Neural cell (in vitro differentiated cells): ENCODE measurements at regions not wholly inside any gene's neighbourhood (a gene's known extent, or its start where the extent isn't known, plus 50 kb on each side); places are given as distances from the start of the nearest gene placed in this dataset.
"Not testable (repeated sequence)": the region's sequence is repeated elsewhere in the genome, so short reads cannot be mapped to it uniquely, and the experiment has no call there.

Experiments
- H2AFZ ChIP-seq: fragments of 200-600, 300-800 bp; sonication (generic), shearing (Covaris generic); 2 replicates; pipeline ENCODE4 v1.6.0; 2014; ENCODE audit warnings: low read depth, mild to moderate bottlenecking, antibody characterized with exemption, low read length, moderate library complexity
- H3F3A ChIP-seq: fragments of 200-600 bp; shearing (Covaris generic); 2 replicates; pipeline ENCODE4 v1.6.1; 2016; ENCODE audit warnings: mild to moderate bottlenecking, moderate library complexity, mixed read lengths, antibody characterized with exemption, low read length; ENCODE audit not compliant: insufficient read depth, poor library complexity, severe bottlenecking
- H3K27ac ChIP-seq: fragments of 200-600, 300-800 bp; sonication (generic), shearing (Covaris generic); 2 replicates; pipeline ENCODE4 v1.5.1; 2014; ENCODE audit warnings: mild to moderate bottlenecking, low read length, moderate library complexity
- H3K27me3 ChIP-seq: fragments of 300-800, 200-600 bp; sonication (generic), shearing (Covaris generic); 2 replicates; pipeline ENCODE4 v1.6.0; 2014; ENCODE audit warnings: mild to moderate bottlenecking, low read depth, low read length, moderate library complexity; ENCODE audit not compliant: insufficient read depth
- H3K36me3 ChIP-seq: fragments of 300-800, 200-600 bp; sonication (generic), shearing (Covaris generic); 2 replicates; pipeline ENCODE4 v1.5.1; 2014; ENCODE audit warnings: mild to moderate bottlenecking, antibody characterized with exemption, low read length, moderate library complexity; ENCODE audit not compliant: insufficient read depth
- H3K4me2 ChIP-seq: fragments of 300-800, 200-600 bp; sonication (generic), shearing (Covaris generic); 2 replicates; pipeline ENCODE4 v1.6.0; 2014; ENCODE audit warnings: mild to moderate bottlenecking, low read length
- H3K4me3 ChIP-seq: fragments of 300-800, 200-600 bp; sonication (generic), shearing (Covaris generic); 2 replicates; pipeline ENCODE4 v1.5.1; 2014; ENCODE audit warnings: mild to moderate bottlenecking, low read length, moderate library complexity
- H3K79me2 ChIP-seq: fragments of 200-600 bp; shearing (Covaris generic); replicated peaks from 2 replicates; pipeline ENCODE4 v1.6.0; 2014; ENCODE audit warnings: mild to moderate bottlenecking, low read length, moderate library complexity; ENCODE audit not compliant: insufficient read depth
- H3K9ac ChIP-seq: fragments of 300-800, 200-600 bp; sonication (generic), shearing (Covaris generic); 2 replicates; pipeline ENCODE4 v1.6.1; 2016; ENCODE audit warnings: mild to moderate bottlenecking, low read length, mixed read lengths
- H3K9me2 ChIP-seq: fragments of 200-600 bp; shearing (Covaris generic); 2 replicates; pipeline ENCODE4 v1.6.1; 2016; ENCODE audit warnings: mild to moderate bottlenecking, low read length, mixed read lengths; ENCODE audit not compliant: insufficient read depth
- H3K9me3 ChIP-seq: fragments of 200-600, 300-800 bp; sonication (generic), shearing (Covaris generic); 2 replicates; pipeline ENCODE4 v1.6.1; 2016; ENCODE audit warnings: mild to moderate bottlenecking, mixed run types, low read length, moderate library complexity, mixed read lengths
- H4K20me1 ChIP-seq: fragments of 200-600 bp; shearing (Covaris generic); 2 replicates; pipeline ENCODE4 v1.6.1; 2016; ENCODE audit warnings: mild to moderate bottlenecking, mixed run types; ENCODE audit not compliant: insufficient read depth
- EP300 ChIP-seq: fragments of 450-650 bp; conservative IDR thresholded peaks from 2 replicates; pipeline ENCODE4 v1.6.1; 2014; ENCODE audit warnings: antibody characterized with exemption, mild to moderate bottlenecking, moderate library complexity; ENCODE audit not compliant: poor library complexity, severe bottlenecking
- MXI1 ChIP-seq: fragments of 450-650 bp; conservative IDR thresholded peaks from 2 replicates; pipeline ENCODE4 v1.6.1; 2014; ENCODE audit warnings: antibody characterized with exemption, mild to moderate bottlenecking; ENCODE audit not compliant: poor library complexity, severe bottlenecking
- RAD21 ChIP-seq: fragments of 450-650 bp; conservative IDR thresholded peaks from 2 replicates; pipeline ENCODE4 v1.6.1; 2014; ENCODE audit warnings: antibody characterized with exemption, mild to moderate bottlenecking, moderate library complexity
- SMC3 ChIP-seq: fragments of 450-650 bp; conservative IDR thresholded peaks from 2 replicates; pipeline ENCODE4 v1.6.1; 2014; ENCODE audit warnings: antibody characterized with exemption, mild to moderate bottlenecking, moderate library complexity; ENCODE audit not compliant: poor library complexity
- TF ChIP-seq, protein P1 (sequence below): fragments of 450-650 bp; IDR thresholded peaks from 2 replicates; pipeline ENCODE4 v1.5.1; 2014; ENCODE audit warnings: antibody characterized with exemption, mild to moderate bottlenecking, moderate library complexity; ENCODE audit not compliant: poor library complexity, severe bottlenecking
- TF ChIP-seq, protein P2 (sequence below): IDR thresholded peaks from 2 replicates; pipeline ENCODE4 v1.6.1; 2012; ENCODE audit warnings: borderline replicate concordance

- Histone ChIP-seq H3K4me2 (no peak overlapping the region), H3K79me2 (no peaks in the 10 kb centered on the region), H3K9me2 (no peaks in the 10 kb centered on the region), H3K9me3 (no peaks in the 10 kb centered on the region), H2AFZ (no peak overlapping the region), H3K27me3 (no peaks in the 10 kb centered on the region), H3K36me3 (no peaks in the 10 kb centered on the region), H3F3A (no peaks in the 10 kb centered on the region), H4K20me1 (no peaks in the 10 kb centered on the region), H3K27ac (no peak overlapping the region), H3K9ac (no peak overlapping the region), H3K4me3 (no peak overlapping the region)
- TF ChIP-seq MXI1 = no peak
- TF ChIP-seq, protein P1, sequence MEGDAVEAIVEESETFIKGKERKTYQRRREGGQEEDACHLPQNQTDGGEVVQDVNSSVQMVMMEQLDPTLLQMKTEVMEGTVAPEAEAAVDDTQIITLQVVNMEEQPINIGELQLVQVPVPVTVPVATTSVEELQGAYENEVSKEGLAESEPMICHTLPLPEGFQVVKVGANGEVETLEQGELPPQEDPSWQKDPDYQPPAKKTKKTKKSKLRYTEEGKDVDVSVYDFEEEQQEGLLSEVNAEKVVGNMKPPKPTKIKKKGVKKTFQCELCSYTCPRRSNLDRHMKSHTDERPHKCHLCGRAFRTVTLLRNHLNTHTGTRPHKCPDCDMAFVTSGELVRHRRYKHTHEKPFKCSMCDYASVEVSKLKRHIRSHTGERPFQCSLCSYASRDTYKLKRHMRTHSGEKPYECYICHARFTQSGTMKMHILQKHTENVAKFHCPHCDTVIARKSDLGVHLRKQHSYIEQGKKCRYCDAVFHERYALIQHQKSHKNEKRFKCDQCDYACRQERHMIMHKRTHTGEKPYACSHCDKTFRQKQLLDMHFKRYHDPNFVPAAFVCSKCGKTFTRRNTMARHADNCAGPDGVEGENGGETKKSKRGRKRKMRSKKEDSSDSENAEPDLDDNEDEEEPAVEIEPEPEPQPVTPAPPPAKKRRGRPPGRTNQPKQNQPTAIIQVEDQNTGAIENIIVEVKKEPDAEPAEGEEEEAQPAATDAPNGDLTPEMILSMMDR = peak; percentile 91
- peak; percentile 89 for TF ChIP-seq SMC3
- peak; percentile 95 for TF ChIP-seq RAD21
These were observed 66.4 kb upstream of the BTG3 start for GRCh38 chr21:17679002-17679600.

GRCh38 chr21:17676930-17677329 lies 64.2 kb upstream of the BTG3 start:
- not testable (repeated sequence) for H3K27ac ChIP-seq, H3K9me2 ChIP-seq, H3K36me3 ChIP-seq, H4K20me1 ChIP-seq, H3K27me3 ChIP-seq, H3K4me2 ChIP-seq, H3K79me2 ChIP-seq, H3K9ac ChIP-seq, H2AFZ ChIP-seq, H3K4me3 ChIP-seq, H3F3A ChIP-seq, H3K9me3 ChIP-seq

DNA sequence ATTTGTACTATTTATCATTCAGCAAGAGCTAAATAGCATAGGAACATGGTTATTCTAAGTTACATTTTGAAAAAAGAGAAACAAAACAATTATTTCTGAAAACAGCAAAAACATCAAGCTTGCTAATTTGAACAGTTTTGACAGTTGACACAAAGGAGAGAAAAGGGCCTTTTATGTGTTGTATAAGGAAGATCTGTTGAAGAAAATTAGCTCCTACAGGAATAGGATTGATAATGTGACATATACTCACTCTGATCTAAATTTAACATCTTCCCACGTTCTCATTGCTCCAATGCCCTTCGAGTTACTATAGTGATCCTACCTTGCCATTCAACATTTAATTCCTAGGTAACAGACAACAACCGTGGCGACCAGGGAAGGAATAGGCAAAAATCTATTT lies 61.4 kb upstream of the BTG3 start:
- Histone ChIP-seq H3K9me3 (no peaks in the 10 kb centered on the region), H3K4me2 (peak overlapping the region; percentile 50), H4K20me1 (no peaks in the 10 kb centered on the region), H3F3A (peaks cover 3% of the 10 kb centered on the region), H3K4me3 (peak overlapping the region; percentile 36), H3K27ac (peak overlapping the region; percentile 91), H3K79me2 (no peaks in the 10 kb centered on the region), H3K36me3 (no peaks in the 10 kb centered on the region), H2AFZ (no peak overlapping the region), H3K9ac (peak overlapping the region; percentile 40), H3K9me2 (no peaks in the 10 kb centered on the region), H3K27me3 (no peaks in the 10 kb centered on the region)
- TF ChIP-seq, protein P2, sequence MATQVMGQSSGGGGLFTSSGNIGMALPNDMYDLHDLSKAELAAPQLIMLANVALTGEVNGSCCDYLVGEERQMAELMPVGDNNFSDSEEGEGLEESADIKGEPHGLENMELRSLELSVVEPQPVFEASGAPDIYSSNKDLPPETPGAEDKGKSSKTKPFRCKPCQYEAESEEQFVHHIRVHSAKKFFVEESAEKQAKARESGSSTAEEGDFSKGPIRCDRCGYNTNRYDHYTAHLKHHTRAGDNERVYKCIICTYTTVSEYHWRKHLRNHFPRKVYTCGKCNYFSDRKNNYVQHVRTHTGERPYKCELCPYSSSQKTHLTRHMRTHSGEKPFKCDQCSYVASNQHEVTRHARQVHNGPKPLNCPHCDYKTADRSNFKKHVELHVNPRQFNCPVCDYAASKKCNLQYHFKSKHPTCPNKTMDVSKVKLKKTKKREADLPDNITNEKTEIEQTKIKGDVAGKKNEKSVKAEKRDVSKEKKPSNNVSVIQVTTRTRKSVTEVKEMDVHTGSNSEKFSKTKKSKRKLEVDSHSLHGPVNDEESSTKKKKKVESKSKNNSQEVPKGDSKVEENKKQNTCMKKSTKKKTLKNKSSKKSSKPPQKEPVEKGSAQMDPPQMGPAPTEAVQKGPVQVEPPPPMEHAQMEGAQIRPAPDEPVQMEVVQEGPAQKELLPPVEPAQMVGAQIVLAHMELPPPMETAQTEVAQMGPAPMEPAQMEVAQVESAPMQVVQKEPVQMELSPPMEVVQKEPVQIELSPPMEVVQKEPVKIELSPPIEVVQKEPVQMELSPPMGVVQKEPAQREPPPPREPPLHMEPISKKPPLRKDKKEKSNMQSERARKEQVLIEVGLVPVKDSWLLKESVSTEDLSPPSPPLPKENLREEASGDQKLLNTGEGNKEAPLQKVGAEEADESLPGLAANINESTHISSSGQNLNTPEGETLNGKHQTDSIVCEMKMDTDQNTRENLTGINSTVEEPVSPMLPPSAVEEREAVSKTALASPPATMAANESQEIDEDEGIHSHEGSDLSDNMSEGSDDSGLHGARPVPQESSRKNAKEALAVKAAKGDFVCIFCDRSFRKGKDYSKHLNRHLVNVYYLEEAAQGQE = peak; percentile 71
- peak; percentile 86 for TF ChIP-seq EP300
- TF ChIP-seq MXI1 = no peak
